Endodermal cell (in vitro differentiated cells): ENCODE measurements at regions not wholly inside any gene's neighbourhood (a gene's known extent, or its start where the extent isn't known, plus 50 kb on each side); places are given as distances from the start of the nearest gene placed in this dataset.

ENCODE experiments used
- DNase-seq: peaks from one replicate; pipeline ENCODE4 v3.0.0-alpha.2; 2017
- H3K27ac ChIP-seq: 2 replicates; pipeline ENCODE4 v1.5.1; 2013; ENCODE audit warnings: mild to moderate bottlenecking, low read depth, low read length, moderate library complexity
- H3K27me3 ChIP-seq: 2 replicates; pipeline ENCODE4 v1.6.1; 2013; ENCODE audit warnings: mild to moderate bottlenecking, low read length, moderate library complexity; ENCODE audit not compliant: insufficient read depth, control insufficient read depth, poor library complexity, severe bottlenecking
- H3K36me3 ChIP-seq: 2 replicates; pipeline ENCODE4 v1.7.0; 2013; ENCODE audit warnings: mild to moderate bottlenecking, low read length, moderate library complexity; ENCODE audit not compliant: control insufficient read depth, insufficient read depth
- H3K4me1 ChIP-seq: one replicate; pipeline ENCODE4 v1.7.0; 2013; ENCODE audit warnings: low read length; ENCODE audit not compliant: control insufficient read depth, insufficient read depth
- H3K4me3 ChIP-seq: 2 replicates; pipeline ENCODE4 v1.5.1; 2013; ENCODE audit warnings: mild to moderate bottlenecking, low read length, moderate library complexity
- H3K9ac ChIP-seq: 2 replicates; pipeline ENCODE4 v1.6.1; 2013; ENCODE audit warnings: mild to moderate bottlenecking, low read length, moderate library complexity; ENCODE audit not compliant: poor library complexity, severe bottlenecking; ENCODE audit errors: extremely low read depth
- H3K9me3 ChIP-seq: 2 replicates; pipeline ENCODE4 v1.6.1; 2013; ENCODE audit warnings: mild to moderate bottlenecking, low read length, moderate library complexity; ENCODE audit not compliant: control insufficient read depth
- H3K27ac Mint-ChIP-seq: 2 replicates; pipeline ENCODE4 v1.8.0; 2020; ENCODE audit warnings: mixed read lengths
- H3K27me3 Mint-ChIP-seq: 2 replicates; pipeline ENCODE4 v1.8.0; 2021; ENCODE audit warnings: mild to moderate bottlenecking, mixed read lengths; ENCODE audit not compliant: insufficient read depth
- H3K36me3 Mint-ChIP-seq: 2 replicates; pipeline ENCODE4 v1.8.0; 2020; ENCODE audit warnings: low read depth, mixed read lengths
- H3K4me1 Mint-ChIP-seq: 2 replicates; pipeline ENCODE4 v1.8.0; 2020; ENCODE audit warnings: mixed read lengths
- H3K4me3 Mint-ChIP-seq: 2 replicates; pipeline ENCODE4 v1.8.0; 2020; ENCODE audit warnings: mild to moderate bottlenecking, moderate library complexity, mixed read lengths
- H3K9me3 Mint-ChIP-seq: 2 replicates; pipeline ENCODE4 v1.8.0; 2020; ENCODE audit warnings: mild to moderate bottlenecking, mixed read lengths
- WGBS, 2 experiments: methylation state at CpG; one replicate each; pipeline versions ENCODE4 v1.1.5 to v1.1.7; 2013; ENCODE audit warnings: missing lambda C conversion rate in 2 of 2, mixed read lengths in 1 of 2; ENCODE audit not compliant: insufficient coverage in 1 of 2, insufficient read length in 1 of 2; 5-methylcytosine and 5-hydroxymethylcytosine counted together
- TF ChIP-seq, protein P1 (sequence below): fragments of 200-600 bp; sonication (generic); conservative IDR thresholded peaks from 2 replicates; pipeline ENCODE4 v1.5.0; 2021; ENCODE audit warnings: antibody characterized with exemption, mild to moderate bottlenecking

DNA sequence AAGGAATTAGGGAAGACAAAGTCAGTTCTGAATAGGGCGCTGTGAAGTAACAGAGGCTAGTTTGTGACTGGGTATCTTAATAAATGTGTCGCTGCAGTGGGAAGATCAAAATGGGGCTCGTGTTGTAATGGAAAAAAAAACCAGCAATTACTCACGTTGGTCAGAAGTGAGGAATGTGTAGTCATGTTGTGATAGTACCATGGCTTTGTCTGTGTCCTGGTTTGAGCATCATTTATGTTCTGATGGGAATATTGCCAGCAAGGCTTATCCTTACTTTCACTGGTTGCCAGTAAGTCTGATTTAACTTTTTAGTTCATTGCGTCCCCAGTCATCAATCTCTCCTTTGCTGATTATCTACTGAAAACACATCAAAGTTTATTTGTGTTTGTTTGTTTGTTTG, 467.6 kb downstream of the NYAP2 start:
- H3K27me3 ChIP-seq: no peaks in the 10 kb centered on the region
- Mint-ChIP-seq H3K9me3 (no peaks in the 10 kb centered on the region), H3K36me3 (no peaks in the 10 kb centered on the region), H3K27ac (no peak overlapping the region), H3K4me1 (no peaks in the 10 kb centered on the region), H3K27me3 (no peaks in the 10 kb centered on the region), H3K4me3 (no peak overlapping the region)
- H3K36me3 ChIP-seq: no peaks in the 10 kb centered on the region
- H3K9ac ChIP-seq: no peak overlapping the region
- H3K9me3 ChIP-seq: no peaks in the 10 kb centered on the region
- DNase-seq: no peak
- H3K27ac ChIP-seq: no peak overlapping the region
- 88 to 89% methylated on average over 5 of the region's 5 CpGs for WGBS, 2 experiments
- TF ChIP-seq, protein P1, sequence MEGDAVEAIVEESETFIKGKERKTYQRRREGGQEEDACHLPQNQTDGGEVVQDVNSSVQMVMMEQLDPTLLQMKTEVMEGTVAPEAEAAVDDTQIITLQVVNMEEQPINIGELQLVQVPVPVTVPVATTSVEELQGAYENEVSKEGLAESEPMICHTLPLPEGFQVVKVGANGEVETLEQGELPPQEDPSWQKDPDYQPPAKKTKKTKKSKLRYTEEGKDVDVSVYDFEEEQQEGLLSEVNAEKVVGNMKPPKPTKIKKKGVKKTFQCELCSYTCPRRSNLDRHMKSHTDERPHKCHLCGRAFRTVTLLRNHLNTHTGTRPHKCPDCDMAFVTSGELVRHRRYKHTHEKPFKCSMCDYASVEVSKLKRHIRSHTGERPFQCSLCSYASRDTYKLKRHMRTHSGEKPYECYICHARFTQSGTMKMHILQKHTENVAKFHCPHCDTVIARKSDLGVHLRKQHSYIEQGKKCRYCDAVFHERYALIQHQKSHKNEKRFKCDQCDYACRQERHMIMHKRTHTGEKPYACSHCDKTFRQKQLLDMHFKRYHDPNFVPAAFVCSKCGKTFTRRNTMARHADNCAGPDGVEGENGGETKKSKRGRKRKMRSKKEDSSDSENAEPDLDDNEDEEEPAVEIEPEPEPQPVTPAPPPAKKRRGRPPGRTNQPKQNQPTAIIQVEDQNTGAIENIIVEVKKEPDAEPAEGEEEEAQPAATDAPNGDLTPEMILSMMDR: no peak
- H3K4me1 ChIP-seq: no peaks in the 10 kb centered on the region
- no peak overlapping the region for H3K4me3 ChIP-seq

DNA sequence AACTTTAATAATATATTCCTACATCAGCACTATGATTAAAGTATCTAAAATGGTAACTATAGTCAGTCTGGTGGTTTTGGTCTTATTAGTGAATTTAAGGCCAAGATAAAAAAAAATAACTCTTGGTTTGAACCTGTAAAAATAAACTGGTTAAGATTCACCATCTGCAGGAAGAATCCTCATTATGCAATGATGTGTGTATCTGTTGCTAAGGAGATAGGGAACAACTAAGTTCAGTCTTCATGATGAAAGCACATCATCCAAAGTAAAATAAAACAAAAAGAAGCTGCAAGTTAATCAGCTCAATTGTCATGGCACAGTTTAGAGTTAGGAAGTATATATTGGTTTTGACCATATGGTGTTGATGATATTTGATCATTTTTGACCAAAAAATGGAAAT, 466.0 kb downstream of the NYAP2 start:
- Mint-ChIP-seq H3K36me3 (no peaks in the 10 kb centered on the region), H3K4me1 (no peaks in the 10 kb centered on the region), H3K27me3 (no peaks in the 10 kb centered on the region), H3K27ac (no peak overlapping the region), H3K9me3 (no peaks in the 10 kb centered on the region), H3K4me3 (no peak overlapping the region)
- DNase-seq: no peak
- TF ChIP-seq, protein P1: no peak
- Histone ChIP-seq H3K9ac (no peak overlapping the region), H3K4me1 (no peaks in the 10 kb centered on the region), H3K36me3 (no peaks in the 10 kb centered on the region), H3K27me3 (no peaks in the 10 kb centered on the region), H3K27ac (no peak overlapping the region), H3K4me3 (no peak overlapping the region), H3K9me3 (no peaks in the 10 kb centered on the region)

DNA sequence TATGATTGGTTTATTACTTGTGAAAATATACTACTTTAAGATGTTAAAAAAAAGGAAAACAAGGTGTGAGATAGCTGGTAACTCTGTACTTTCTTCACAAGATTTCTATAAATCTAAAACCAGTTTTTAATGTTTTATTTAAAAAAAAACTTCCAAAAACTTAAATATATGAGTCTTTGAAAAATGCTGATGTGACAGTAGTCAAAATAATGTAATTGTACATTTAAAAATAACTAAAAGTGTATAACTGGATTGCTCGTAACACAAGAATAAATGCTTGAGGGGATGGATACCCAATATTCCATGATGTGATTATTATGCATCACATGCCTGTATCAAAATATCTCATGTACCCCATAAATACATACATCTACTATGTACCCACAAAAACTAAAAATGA, 464.9 kb downstream of the NYAP2 start:
- Histone ChIP-seq H3K4me3 (no peak overlapping the region), H3K9me3 (no peaks in the 10 kb centered on the region), H3K36me3 (no peaks in the 10 kb centered on the region), H3K4me1 (no peaks in the 10 kb centered on the region), H3K27ac (no peak overlapping the region), H3K9ac (no peak overlapping the region), H3K27me3 (no peaks in the 10 kb centered on the region)
- no peak overlapping the region for H3K4me3 Mint-ChIP-seq
- TF ChIP-seq, protein P1: no peak
- no peaks in the 10 kb centered on the region for H3K9me3 Mint-ChIP-seq
- no peaks in the 10 kb centered on the region for H3K27me3 Mint-ChIP-seq
- no peaks in the 10 kb centered on the region for H3K4me1 Mint-ChIP-seq
- H3K36me3 Mint-ChIP-seq: no peaks in the 10 kb centered on the region
- 92% methylated on average over 1 of the region's 1 CpG; no CpG with 5 or more reads in 1 of the 2 experiments for WGBS, 2 experiments
- no peak overlapping the region for H3K27ac Mint-ChIP-seq
- no peak for DNase-seq
